ENCODE measurements at regions not wholly inside any gene's neighbourhood (a gene's known extent, or its start where the extent isn't known, plus 50 kb on each side); places are given as distances from the start of the nearest gene placed in this dataset.

GRCh38 chr3:83065851-83066460, 1304.5 kb upstream of the GBE1 start:
- WGBS, 4 donors = 58 to 64% (median 62%) methylated on average over 2 of the region's 2 CpGs
- intact Hi-C loops (cut with DNase I) = no loop called here
- no peak for TF ChIP-seq CTCF (IDR thresholded peaks at IDR 0.05)
- Histone ChIP-seq H3K4me1 (no peaks in the 10 kb centered on the region), H3K27me3 (no peaks in the 10 kb centered on the region), H3K9me3 (peaks cover 0 to 21% (median 3%) of the 10 kb centered on the region in 12 donors), H3K4me3 (no peak overlapping the region), H3K36me3 (no peaks in the 10 kb centered on the region), H3K27ac (no peak overlapping the region)
- DNase-seq = no peak
- ATAC-seq = no peak

- Histone ChIP-seq H3K27me3 (no peaks in the 10 kb centered on the region), H3K27ac (no peak overlapping the region), H3K4me3 (no peak overlapping the region), H3K4me1 (no peaks in the 10 kb centered on the region), H3K9me3 (peaks cover 0 to 30% (median 5%) of the 10 kb centered on the region in 12 donors), H3K36me3 (no peaks in the 10 kb centered on the region)
- intact Hi-C loops (cut with DNase I) = no loop called here
- TF ChIP-seq POLR2A (IDR thresholded peaks at IDR 0.05) (no peak), CTCF (IDR thresholded peaks at IDR 0.05) (no peak)
- no peak for DNase-seq
- WGBS, 4 donors = 61 to 66% (median 62%) methylated on average over 2 of the region's 2 CpGs
- ATAC-seq = no peak
Measured at GRCh38 chr3:83063446-83063845, 1302.0 kb upstream of the GBE1 start.

GRCh38 chr3:83048556-83048955, 1287.1 kb upstream of the GBE1 start:
- no peak overlapping the region for H3K4me3 ChIP-seq
- no peaks in the 10 kb centered on the region for H3K9me3 ChIP-seq
- H3K27ac ChIP-seq = no peak overlapping the region
- H3K27me3 ChIP-seq = no peaks in the 10 kb centered on the region
- no peaks in the 10 kb centered on the region for H3K4me1 ChIP-seq
- intact Hi-C loops (cut with DNase I) = no loop called here
- TF ChIP-seq CTCF (IDR thresholded peaks at IDR 0.05) (no peak), POLR2A (IDR thresholded peaks at IDR 0.05) (no peak)
- no peaks in the 10 kb centered on the region for H3K36me3 ChIP-seq
- 40 to 65% (median 47%) methylated on average over 2 of the region's 2 CpGs for WGBS, 4 donors
- ATAC-seq (no peak), DNase-seq (no peak)

GRCh38 chr3:83039422-83039821, 1278.0 kb upstream of the GBE1 start:
- Histone ChIP-seq H3K27ac (no peak overlapping the region), H3K9me3 (peaks cover 0 to 7% (median 0%) of the 10 kb centered on the region in 12 donors), H3K27me3 (no peaks in the 10 kb centered on the region), H3K4me1 (no peaks in the 10 kb centered on the region), H3K36me3 (no peaks in the 10 kb centered on the region), H3K4me3 (no peak overlapping the region)
- intact Hi-C loops (cut with DNase I) = no loop called here
- no peak for TF ChIP-seq CTCF (IDR thresholded peaks at IDR 0.05)
- TF ChIP-seq POLR2A (IDR thresholded peaks at IDR 0.05) = no peak
- 14 to 30% (median 21%) methylated on average over 1 of the region's 1 CpG for WGBS, 4 donors
- ATAC-seq (no peak), DNase-seq (no peak)

All from heart left ventricle (tissue), 16 donors.